GM19467 (cell line): ENCODE measurements at regions not wholly inside any gene's neighbourhood (a gene's known extent, or its start where the extent isn't known, plus 50 kb on each side); places are given as distances from the start of the nearest gene placed in this dataset.
A peak's percentile ranks its signal among the peaks of the same experiment; 100 is the strongest.

Experiments used
- ATAC-seq: cut with Tn5 transposase; IDR thresholded peaks from one replicate; pipeline ENCODE4 v1.9.1; 2021; ENCODE audit warnings: mild to moderate bottlenecking, moderate library complexity; ENCODE audit not compliant: unreplicated experiment

DNA sequence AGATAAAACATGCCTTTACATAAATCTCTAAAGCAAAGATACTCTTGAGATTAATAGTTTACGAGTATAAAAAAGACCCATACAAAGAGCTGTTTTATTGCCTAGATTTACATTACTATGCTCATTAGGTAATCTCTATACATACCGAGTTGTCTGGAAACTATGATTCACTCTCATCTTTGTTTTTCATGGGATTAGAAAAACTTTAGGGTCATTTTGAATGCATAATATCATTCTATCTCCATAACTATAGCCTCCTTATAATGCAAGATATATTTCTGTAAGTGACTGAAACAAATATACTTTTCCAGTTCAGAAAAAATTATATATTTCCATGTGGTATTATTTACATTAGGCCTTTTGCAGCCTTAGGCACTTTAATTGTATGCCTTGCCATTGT, 1088.7 kb upstream of the ARRDC3 start:
- ATAC-seq: no peak

- no peak for ATAC-seq
Measured at GRCh38 chr5:92470770-92471169, 1087.7 kb upstream of the ARRDC3 start.

GRCh38 chr5:92468295-92468694, 1085.2 kb upstream of the ARRDC3 start:
- ATAC-seq: no peak

GRCh38 chr5:92467695-92468094, 1084.6 kb upstream of the ARRDC3 start:
- ATAC-seq: no peak

DNA sequence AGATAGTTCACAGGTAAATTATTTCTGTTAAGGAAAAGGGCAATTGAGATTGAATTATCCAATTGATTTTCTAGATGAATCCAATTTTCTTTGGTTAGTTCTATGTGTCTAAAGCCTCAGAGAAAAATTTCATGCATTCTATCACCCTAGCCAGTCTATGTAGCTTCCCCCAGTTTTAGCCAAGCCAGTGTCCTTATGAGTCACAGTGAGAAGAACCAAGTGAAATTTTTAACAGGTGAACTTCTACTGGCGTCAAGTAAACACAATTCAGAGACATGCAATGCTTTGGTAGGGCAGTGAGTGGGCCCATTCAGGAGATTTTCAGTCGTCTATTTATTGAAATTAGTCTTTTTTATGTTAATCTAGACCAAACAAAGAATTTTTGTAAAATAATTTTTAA, 1077.4 kb upstream of the ARRDC3 start:
- ATAC-seq: no peak

GRCh38 chr5:92459654-92460053, 1076.5 kb upstream of the ARRDC3 start:
- no peak for ATAC-seq

- ATAC-seq: peak; percentile 96
Measured at GRCh38 chr5:92455011-92455410, 1071.9 kb upstream of the ARRDC3 start.

DNA sequence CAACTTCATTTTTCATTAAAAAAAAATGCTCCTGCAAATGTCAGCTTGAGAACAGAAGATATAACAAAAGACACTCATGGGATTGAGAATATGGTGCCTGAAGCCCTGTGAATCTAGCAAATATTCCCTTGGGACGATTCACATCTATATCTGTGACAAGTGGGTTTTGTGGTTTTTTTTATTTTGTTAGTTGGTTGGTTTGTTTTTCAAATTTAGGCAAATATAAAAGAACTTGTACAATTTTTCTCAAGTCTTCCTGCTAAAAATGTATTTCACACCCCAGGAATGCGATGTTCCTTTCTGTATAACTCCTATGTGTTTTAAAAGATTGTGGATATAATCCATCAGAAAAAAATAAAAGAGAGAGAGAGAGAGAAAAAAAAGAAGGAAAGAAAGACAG, 1061.8 kb upstream of the ARRDC3 start:
- ATAC-seq: no peak

- ATAC-seq: no peak
Measured at GRCh38 chr5:92435781-92436180, 1052.7 kb upstream of the ARRDC3 start.

DNA sequence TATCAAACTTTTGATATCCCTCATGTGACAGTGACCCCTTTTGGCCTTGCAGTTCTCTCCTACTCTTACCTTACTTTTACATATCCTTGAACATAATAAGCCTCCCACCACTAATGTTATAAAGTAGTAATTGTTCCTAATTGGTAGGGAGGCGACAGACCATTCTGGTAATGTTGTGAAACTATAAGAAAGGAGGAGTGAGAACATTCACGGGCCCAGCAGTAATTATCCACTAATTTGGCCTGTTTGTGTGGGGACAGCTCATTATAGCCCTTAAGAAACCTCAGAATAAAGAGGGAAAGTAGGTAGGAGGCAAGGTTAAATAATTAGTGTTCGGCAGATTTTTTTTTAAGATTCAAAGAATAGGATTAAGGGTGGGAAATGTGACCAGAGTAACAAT, 1046.5 kb upstream of the ARRDC3 start:
- no peak for ATAC-seq

- ATAC-seq: no peak
Measured at GRCh38 chr5:92428415-92428814, 1045.3 kb upstream of the ARRDC3 start.

DNA sequence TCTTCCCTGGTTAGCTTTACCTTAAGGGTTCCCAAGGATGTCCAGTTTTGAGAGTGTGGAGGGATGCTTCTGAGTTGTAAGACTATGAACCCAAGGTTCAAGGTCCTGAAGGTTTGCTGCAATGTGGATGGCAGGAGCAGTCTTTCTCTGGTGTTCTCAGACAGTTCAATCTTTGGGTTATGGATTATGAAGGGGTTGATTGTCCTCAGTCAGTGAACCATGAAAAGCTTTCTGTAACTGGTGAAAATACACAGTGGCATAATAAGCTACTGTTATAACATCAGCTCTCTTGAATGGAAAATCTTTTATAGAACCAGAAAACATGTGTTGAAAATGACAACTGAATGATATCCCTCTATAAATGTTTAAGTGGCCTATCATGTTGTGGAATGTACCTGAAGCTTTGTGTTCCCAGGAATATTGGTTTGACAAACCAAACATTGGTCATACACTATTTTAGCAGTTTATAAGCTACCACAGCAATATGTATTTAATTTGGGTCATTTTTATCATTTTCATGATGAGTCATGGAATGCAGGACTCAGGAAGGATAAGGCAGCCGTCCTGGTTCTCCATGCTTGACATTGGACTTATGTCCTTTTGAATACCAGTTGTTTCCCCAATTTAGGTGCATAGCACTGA, 1041.8 kb upstream of the ARRDC3 start:
- ATAC-seq: no peak

DNA sequence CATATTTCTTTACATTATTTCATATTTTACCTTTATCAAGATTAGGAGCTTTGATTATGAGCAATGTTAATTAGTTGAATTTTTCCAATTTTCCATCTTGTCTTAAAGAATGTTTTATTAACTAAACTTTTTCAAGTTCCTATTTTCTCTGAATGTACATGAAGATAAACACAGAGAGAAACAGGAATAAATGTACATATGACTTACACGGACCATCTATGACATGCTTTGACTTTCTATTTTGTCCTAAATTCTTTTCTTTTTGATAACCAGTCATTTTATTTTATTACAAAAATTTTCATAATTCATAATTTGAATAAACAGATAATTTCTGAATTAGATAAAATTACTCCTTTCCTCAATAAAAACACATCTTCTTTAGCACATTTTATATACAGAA, 1038.8 kb upstream of the ARRDC3 start:
- no peak for ATAC-seq

- ATAC-seq: no peak
Measured at GRCh38 chr5:92421196-92421595, 1038.1 kb upstream of the ARRDC3 start.

GRCh38 chr5:92419261-92419660, 1036.1 kb upstream of the ARRDC3 start:
- no peak for ATAC-seq

DNA sequence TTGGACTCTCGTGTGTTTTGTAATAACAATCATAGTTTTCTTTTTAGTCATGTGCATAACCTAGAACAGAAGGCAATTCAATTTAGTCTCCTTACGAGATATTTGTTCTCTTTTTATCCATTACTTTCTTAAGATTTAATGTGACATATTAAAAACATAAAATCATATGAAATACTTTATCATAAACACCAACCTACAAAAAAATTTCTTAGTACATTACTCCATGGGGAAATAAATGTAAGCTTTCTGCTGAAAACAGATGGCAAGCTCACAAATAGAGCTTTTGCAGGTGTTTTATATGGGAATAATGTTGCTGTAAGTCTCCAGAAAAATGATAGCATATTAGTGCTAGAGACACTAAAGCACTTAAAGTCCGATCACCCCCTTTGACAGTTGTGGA, 1035.2 kb upstream of the ARRDC3 start:
- no peak for ATAC-seq

DNA sequence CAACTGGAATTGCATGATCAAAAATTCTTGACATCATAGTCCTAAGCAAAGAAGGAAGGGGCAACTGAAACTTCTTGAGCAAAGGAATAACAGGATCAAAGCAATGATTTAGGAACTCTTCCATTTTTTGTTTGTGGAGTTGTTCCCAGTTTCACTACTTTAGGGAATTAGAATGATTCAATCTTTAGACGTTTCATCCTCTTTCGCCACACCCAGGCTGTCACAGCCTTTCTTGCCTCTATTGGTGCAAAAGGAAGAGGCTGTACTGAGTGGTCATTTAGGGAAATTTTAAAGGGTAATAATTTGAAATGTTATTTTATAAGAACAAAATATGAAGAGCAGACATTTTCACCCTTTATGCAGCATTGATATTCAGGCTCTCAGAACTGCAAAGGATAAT, 1026.0 kb upstream of the ARRDC3 start:
- ATAC-seq: no peak

DNA sequence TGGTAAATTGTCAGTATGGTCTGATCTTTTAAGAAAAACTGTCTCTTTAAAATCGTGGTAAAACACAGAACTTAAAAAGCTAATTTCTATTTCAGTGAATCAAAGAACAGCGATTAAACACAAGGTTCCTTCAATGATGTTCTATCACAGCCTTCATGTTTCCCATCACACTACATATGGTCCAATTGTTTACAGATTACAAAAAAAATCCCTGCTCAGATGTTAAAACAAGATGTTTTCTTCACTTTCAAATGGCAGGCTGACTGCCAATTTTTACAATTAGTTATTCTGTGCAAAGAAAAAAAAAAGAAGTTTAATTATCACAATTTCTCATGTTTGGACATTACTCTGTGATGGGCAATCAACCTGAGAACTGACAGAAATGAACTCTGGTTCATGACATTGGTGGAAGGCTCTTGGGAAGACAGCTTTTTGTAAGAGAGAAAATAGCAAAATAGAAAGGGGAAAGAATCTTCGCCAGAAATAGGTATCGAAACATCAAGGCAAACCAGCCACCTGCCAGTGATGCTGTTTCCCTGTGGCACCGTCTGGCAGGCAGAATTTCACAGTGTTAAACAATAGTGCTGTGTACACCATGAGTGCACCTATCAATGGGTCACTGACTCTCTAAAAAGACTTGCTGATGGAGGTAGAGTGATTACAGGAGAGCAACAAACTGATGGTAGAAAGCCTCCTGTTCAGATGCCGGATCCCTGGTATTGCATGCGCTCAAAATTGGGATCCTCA, 1020.0 kb upstream of the ARRDC3 start:
- no peak for ATAC-seq

GRCh38 chr5:92402045-92402444, 1018.9 kb upstream of the ARRDC3 start:
- ATAC-seq: no peak

DNA sequence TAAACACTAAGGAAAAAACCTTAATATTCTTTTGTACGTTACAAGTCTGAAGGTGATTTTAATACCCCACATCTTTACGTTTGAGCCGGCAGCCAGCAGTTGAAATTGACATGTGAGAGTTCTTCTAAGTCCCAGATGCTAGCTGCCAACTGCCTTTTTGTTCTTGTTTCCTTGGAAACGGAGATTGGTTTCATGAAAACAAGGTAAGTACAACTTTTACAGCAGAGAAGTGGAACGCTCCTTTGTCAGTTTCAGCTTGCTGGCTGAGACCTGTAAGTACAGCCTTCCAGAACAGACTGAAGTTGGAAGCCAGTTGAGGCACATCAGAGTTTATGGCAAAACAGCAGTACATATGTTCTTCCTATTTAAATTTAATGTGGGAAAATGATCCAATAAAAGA, 1018.4 kb upstream of the ARRDC3 start:
- no peak for ATAC-seq

DNA sequence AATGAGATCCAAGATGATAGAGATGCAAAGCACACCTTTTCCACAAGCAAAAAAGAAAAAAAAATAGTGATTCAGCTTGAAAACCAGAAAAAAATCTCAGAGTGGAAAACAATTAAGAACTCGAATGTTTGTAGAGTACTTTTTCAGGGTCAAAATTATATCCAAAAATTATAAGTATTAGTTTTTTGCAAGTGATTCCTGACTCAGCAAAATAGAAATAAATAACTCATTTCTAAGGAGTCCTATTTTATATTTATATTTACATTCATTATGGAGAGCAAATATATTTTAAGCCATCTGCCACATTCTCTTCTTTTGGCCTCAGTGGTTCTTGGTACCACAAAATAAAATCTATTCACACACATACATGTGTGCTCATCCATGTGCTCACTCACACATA, 1011.8 kb upstream of the ARRDC3 start:
- ATAC-seq: no peak

- ATAC-seq: no peak
Measured at GRCh38 chr5:92390657-92391056, 1007.5 kb upstream of the ARRDC3 start.
